Sigmoid colon (tissue), 4 donors: ENCODE measurements at regions not wholly inside any gene's neighbourhood (a gene's known extent, or its start where the extent isn't known, plus 50 kb on each side); places are given as distances from the start of the nearest gene placed in this dataset.

Experiments
- EP300 ChIP-seq, 4 donors: sonication (generic); formaldehyde crosslinking; IDR thresholded peaks; one replicate each; pipeline ENCODE4 v1.6.1; 2017; ENCODE audit warnings: antibody characterized with exemption in 4 of 4
- POLR2A ChIP-seq, 2 donors: fragments of 450-650 bp; IDR thresholded peaks; one replicate each; pipeline ENCODE4 v1.6.1; 2016; ENCODE audit warnings: antibody characterized with exemption in 2 of 2, mild to moderate bottlenecking in 2 of 2, moderate library complexity in 2 of 2
- TF ChIP-seq, protein P1 (sequence below), 4 experiments: fragments of 450-650 bp in 3 of 4; fragments of 200-600 bp in 1 of 4; IDR thresholded peaks; one replicate each; pipeline ENCODE4 v1.5.1; 2016 to 2019; ENCODE audit warnings: antibody characterized with exemption in 4 of 4, mild to moderate bottlenecking in 3 of 4, moderate library complexity in 2 of 4

DNA sequence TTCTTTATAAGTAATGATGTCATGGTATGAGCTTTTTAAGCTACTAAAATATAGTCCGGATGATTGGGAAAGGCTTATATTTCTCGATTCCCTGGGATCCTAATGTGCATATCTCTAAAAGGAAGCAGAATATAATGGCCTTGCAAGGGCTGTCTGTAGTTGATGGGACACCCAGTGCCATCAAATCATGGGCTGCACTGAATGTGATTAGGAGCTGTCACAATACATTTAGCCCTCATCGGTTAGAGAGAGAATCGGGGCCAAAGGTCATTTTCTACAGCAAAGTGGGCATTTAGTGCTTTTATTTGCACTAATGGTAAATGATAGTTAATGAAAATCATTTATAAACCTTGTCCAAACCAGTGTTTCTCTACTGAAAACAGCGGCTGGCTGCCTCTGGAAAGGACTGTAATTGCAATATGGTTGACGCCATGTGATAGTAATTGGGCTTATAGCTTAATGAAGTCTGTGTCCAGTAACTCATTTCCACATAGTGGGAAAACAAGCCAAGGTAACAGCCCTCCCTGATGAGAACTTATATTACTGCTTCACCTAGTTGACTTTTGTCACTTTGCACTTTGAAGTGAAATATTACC lies 265.0 kb upstream of the AZI2 start:
- TF ChIP-seq, protein P1, sequence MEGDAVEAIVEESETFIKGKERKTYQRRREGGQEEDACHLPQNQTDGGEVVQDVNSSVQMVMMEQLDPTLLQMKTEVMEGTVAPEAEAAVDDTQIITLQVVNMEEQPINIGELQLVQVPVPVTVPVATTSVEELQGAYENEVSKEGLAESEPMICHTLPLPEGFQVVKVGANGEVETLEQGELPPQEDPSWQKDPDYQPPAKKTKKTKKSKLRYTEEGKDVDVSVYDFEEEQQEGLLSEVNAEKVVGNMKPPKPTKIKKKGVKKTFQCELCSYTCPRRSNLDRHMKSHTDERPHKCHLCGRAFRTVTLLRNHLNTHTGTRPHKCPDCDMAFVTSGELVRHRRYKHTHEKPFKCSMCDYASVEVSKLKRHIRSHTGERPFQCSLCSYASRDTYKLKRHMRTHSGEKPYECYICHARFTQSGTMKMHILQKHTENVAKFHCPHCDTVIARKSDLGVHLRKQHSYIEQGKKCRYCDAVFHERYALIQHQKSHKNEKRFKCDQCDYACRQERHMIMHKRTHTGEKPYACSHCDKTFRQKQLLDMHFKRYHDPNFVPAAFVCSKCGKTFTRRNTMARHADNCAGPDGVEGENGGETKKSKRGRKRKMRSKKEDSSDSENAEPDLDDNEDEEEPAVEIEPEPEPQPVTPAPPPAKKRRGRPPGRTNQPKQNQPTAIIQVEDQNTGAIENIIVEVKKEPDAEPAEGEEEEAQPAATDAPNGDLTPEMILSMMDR (IDR thresholded peaks at IDR 0.05), result no peak
- TF ChIP-seq POLR2A (IDR thresholded peaks at IDR 0.05) (no peak), EP300 (IDR thresholded peaks at IDR 0.05) (no peak)
